NB4 (cell line): ENCODE measurements at regions not wholly inside any gene's neighbourhood (a gene's known extent, or its start where the extent isn't known, plus 50 kb on each side); places are given as distances from the start of the nearest gene placed in this dataset.

Source experiments
- DNase-seq: peaks from one replicate; pipeline ENCODE4 v3.0.0; 2010; ENCODE audit warnings: low read depth
- H3K4me3 ChIP-seq: one replicate; pipeline ENCODE4 v1.5.1; 2011; ENCODE audit warnings: mild to moderate bottlenecking, low read depth, low read length, moderate library complexity
- CTCF ChIP-seq: IDR thresholded peaks from one replicate; pipeline ENCODE4 v1.5.1; 2012; ENCODE audit warnings: low read depth, low read length
- MAX ChIP-seq: IDR thresholded peaks from 2 replicates; pipeline ENCODE4 v1.6.1; 2011; ENCODE audit warnings: low read depth, low read length
- MYC ChIP-seq: IDR thresholded peaks from 2 replicates; pipeline ENCODE4 v1.6.1; 2011; ENCODE audit warnings: low read depth, low read length
- POLR2A ChIP-seq: IDR thresholded peaks from 2 replicates; pipeline ENCODE4 v1.6.1; 2011; ENCODE audit warnings: mild to moderate bottlenecking; ENCODE audit not compliant: insufficient read length; ENCODE audit errors: extremely low read depth

- TF ChIP-seq MYC, result no peak
- TF ChIP-seq CTCF, result no peak
- no peak for TF ChIP-seq POLR2A
- TF ChIP-seq MAX, result no peak
- no peak overlapping the region for H3K4me3 ChIP-seq
- no peak for DNase-seq
These were observed 1083.8 kb upstream of the NRXN1 start for GRCh38 chr2:52115750-52116149.

GRCh38 chr2:52113338-52113737, 1081.4 kb upstream of the NRXN1 start:
- DNase-seq, result no peak
- no peak for TF ChIP-seq POLR2A
- no peak for TF ChIP-seq CTCF
- no peak for TF ChIP-seq MAX
- no peak for TF ChIP-seq MYC
- H3K4me3 ChIP-seq, result no peak overlapping the region

- no peak overlapping the region for H3K4me3 ChIP-seq
- TF ChIP-seq CTCF, result no peak
- no peak for TF ChIP-seq MAX
- TF ChIP-seq MYC, result no peak
- no peak for TF ChIP-seq POLR2A
- DNase-seq, result no peak
These were observed 1080.2 kb upstream of the NRXN1 start for GRCh38 chr2:52112141-52112540.

GRCh38 chr2:52107124-52107523, 1075.2 kb upstream of the NRXN1 start:
- no peak overlapping the region for H3K4me3 ChIP-seq
- DNase-seq, result no peak
- no peak for TF ChIP-seq CTCF
- no peak for TF ChIP-seq MAX
- no peak for TF ChIP-seq MYC
- TF ChIP-seq POLR2A, result no peak

- H3K4me3 ChIP-seq, result no peak overlapping the region
- TF ChIP-seq POLR2A (no peak), CTCF (no peak), MYC (no peak), MAX (no peak)
- DNase-seq, result peak; percentile 9
These were observed 1065.1 kb upstream of the NRXN1 start for GRCh38 chr2:52097071-52097470.

- peak; percentile 10 for DNase-seq
- no peak for TF ChIP-seq MAX
- TF ChIP-seq MYC, result no peak
- no peak for TF ChIP-seq POLR2A
- no peak overlapping the region for H3K4me3 ChIP-seq
These were observed 1052.8 kb upstream of the NRXN1 start for GRCh38 chr2:52084759-52085158.
